T-helper 2 cell treated with Interferon-gamma antibody and Interleukin-4, amounts not matched to agents 5 μg/mL and 100 μg/mL, for 36 hours (primary cell): ENCODE measurements at regions not wholly inside any gene's neighbourhood (a gene's known extent, or its start where the extent isn't known, plus 50 kb on each side); places are given as distances from the start of the nearest gene placed in this dataset.

Experiments used
- DNase-seq: peaks from one replicate; pipeline ENCODE4 v3.0.0; 2021; ENCODE audit warnings: low spot score
- H3K27ac Mint-ChIP-seq: one replicate; pipeline ENCODE4 v1.8.0; 2021; ENCODE audit warnings: mild to moderate bottlenecking, mixed read lengths
- H3K27me3 Mint-ChIP-seq: one replicate; pipeline ENCODE4 v1.8.0; 2021; ENCODE audit warnings: low read depth, mixed read lengths
- H3K36me3 Mint-ChIP-seq: one replicate; pipeline ENCODE4 v1.8.0; 2021; ENCODE audit warnings: low read depth, mixed read lengths
- H3K4me1 Mint-ChIP-seq: one replicate; pipeline ENCODE4 v1.8.0; 2021; ENCODE audit warnings: low read depth, mixed read lengths
- H3K4me3 Mint-ChIP-seq: one replicate; pipeline ENCODE4 v1.8.0; 2022; ENCODE audit warnings: mild to moderate bottlenecking, moderate library complexity, mixed read lengths
- H3K9me3 Mint-ChIP-seq: one replicate; pipeline ENCODE4 v1.8.0; 2021; ENCODE audit warnings: mixed read lengths

GRCh38 chr3:76429581-76430177 is 610.2 kb upstream of the ROBO2 start:
- Mint-ChIP-seq H3K27ac (no peak overlapping the region), H3K4me3 (no peak overlapping the region), H3K9me3 (peaks cover 28% of the 10 kb centered on the region), H3K36me3 (no peaks in the 10 kb centered on the region), H3K27me3 (no peaks in the 10 kb centered on the region), H3K4me1 (no peaks in the 10 kb centered on the region)
- no peak for DNase-seq

GRCh38 chr3:76432396-76432795 is 607.5 kb upstream of the ROBO2 start:
- no peak for DNase-seq
- Mint-ChIP-seq H3K9me3 (peaks cover 16% of the 10 kb centered on the region), H3K36me3 (no peaks in the 10 kb centered on the region), H3K4me1 (no peaks in the 10 kb centered on the region), H3K27me3 (no peaks in the 10 kb centered on the region), H3K27ac (no peak overlapping the region), H3K4me3 (no peak overlapping the region)

- Mint-ChIP-seq H3K9me3 (peaks cover 33% of the 10 kb centered on the region), H3K27me3 (no peaks in the 10 kb centered on the region), H3K27ac (no peak overlapping the region), H3K4me3 (no peak overlapping the region), H3K36me3 (no peaks in the 10 kb centered on the region), H3K4me1 (no peaks in the 10 kb centered on the region)
- no peak for DNase-seq
Observed at GRCh38 chr3:76436894-76437293, 603.0 kb upstream of the ROBO2 start.

GRCh38 chr3:76438971-76439370 is 600.9 kb upstream of the ROBO2 start:
- H3K27me3 Mint-ChIP-seq, result no peaks in the 10 kb centered on the region
- peaks cover 33% of the 10 kb centered on the region for H3K9me3 Mint-ChIP-seq
- H3K4me3 Mint-ChIP-seq, result no peak overlapping the region
- H3K4me1 Mint-ChIP-seq, result no peaks in the 10 kb centered on the region
- DNase-seq, result no peak
- H3K36me3 Mint-ChIP-seq, result no peaks in the 10 kb centered on the region
- no peak overlapping the region for H3K27ac Mint-ChIP-seq

- no peaks in the 10 kb centered on the region for H3K27me3 Mint-ChIP-seq
- H3K4me1 Mint-ChIP-seq, result no peaks in the 10 kb centered on the region
- no peak overlapping the region for H3K27ac Mint-ChIP-seq
- H3K9me3 Mint-ChIP-seq, result peaks cover 34% of the 10 kb centered on the region
- no peaks in the 10 kb centered on the region for H3K36me3 Mint-ChIP-seq
- DNase-seq, result no peak
- H3K4me3 Mint-ChIP-seq, result no peak overlapping the region
Observed at GRCh38 chr3:76442374-76442915, 597.5 kb upstream of the ROBO2 start.

GRCh38 chr3:76456322-76456721 is 583.6 kb upstream of the ROBO2 start:
- no peak overlapping the region for H3K4me3 Mint-ChIP-seq
- H3K27me3 Mint-ChIP-seq, result no peaks in the 10 kb centered on the region
- H3K27ac Mint-ChIP-seq, result no peak overlapping the region
- peaks cover 39% of the 10 kb centered on the region for H3K9me3 Mint-ChIP-seq
- H3K4me1 Mint-ChIP-seq, result no peaks in the 10 kb centered on the region
- no peak for DNase-seq
- H3K36me3 Mint-ChIP-seq, result no peaks in the 10 kb centered on the region

GRCh38 chr3:76463501-76463900 is 576.4 kb upstream of the ROBO2 start:
- Mint-ChIP-seq H3K4me1 (no peaks in the 10 kb centered on the region), H3K36me3 (no peaks in the 10 kb centered on the region), H3K9me3 (peaks cover 37% of the 10 kb centered on the region), H3K27ac (no peak overlapping the region), H3K4me3 (no peak overlapping the region), H3K27me3 (no peaks in the 10 kb centered on the region)
- DNase-seq, result no peak

GRCh38 chr3:76470285-76470684 is 569.6 kb upstream of the ROBO2 start:
- Mint-ChIP-seq H3K4me3 (no peak overlapping the region), H3K27me3 (no peaks in the 10 kb centered on the region), H3K27ac (no peak overlapping the region), H3K36me3 (no peaks in the 10 kb centered on the region), H3K4me1 (no peaks in the 10 kb centered on the region), H3K9me3 (peaks cover 40% of the 10 kb centered on the region)
- DNase-seq, result no peak

- Mint-ChIP-seq H3K27me3 (no peaks in the 10 kb centered on the region), H3K27ac (no peak overlapping the region), H3K9me3 (peaks cover 37% of the 10 kb centered on the region), H3K36me3 (no peaks in the 10 kb centered on the region), H3K4me3 (no peak overlapping the region), H3K4me1 (no peaks in the 10 kb centered on the region)
- DNase-seq, result no peak
Observed at GRCh38 chr3:76474632-76475031, 565.3 kb upstream of the ROBO2 start.

- no peak overlapping the region for H3K4me3 Mint-ChIP-seq
- H3K36me3 Mint-ChIP-seq, result no peaks in the 10 kb centered on the region
- H3K9me3 Mint-ChIP-seq, result peaks cover 40% of the 10 kb centered on the region
- no peaks in the 10 kb centered on the region for H3K4me1 Mint-ChIP-seq
- DNase-seq, result no peak
- no peak overlapping the region for H3K27ac Mint-ChIP-seq
- no peaks in the 10 kb centered on the region for H3K27me3 Mint-ChIP-seq
Observed at GRCh38 chr3:76479161-76479650, 560.7 kb upstream of the ROBO2 start.

- Mint-ChIP-seq H3K27ac (no peak overlapping the region), H3K4me1 (no peaks in the 10 kb centered on the region), H3K4me3 (no peak overlapping the region), H3K9me3 (peaks cover 34% of the 10 kb centered on the region), H3K27me3 (no peaks in the 10 kb centered on the region), H3K36me3 (no peaks in the 10 kb centered on the region)
- DNase-seq, result no peak
Observed at GRCh38 chr3:76482510-76482909, 557.4 kb upstream of the ROBO2 start.

- H3K9me3 Mint-ChIP-seq, result peaks cover 30% of the 10 kb centered on the region
- H3K36me3 Mint-ChIP-seq, result no peaks in the 10 kb centered on the region
Observed at GRCh38 chr3:76487446-76487845, 552.5 kb upstream of the ROBO2 start.

GRCh38 chr3:76490064-76490463 is 549.8 kb upstream of the ROBO2 start:
- Mint-ChIP-seq H3K4me1 (no peaks in the 10 kb centered on the region), H3K36me3 (no peaks in the 10 kb centered on the region), H3K9me3 (peaks cover 36% of the 10 kb centered on the region), H3K4me3 (no peak overlapping the region), H3K27ac (no peak overlapping the region), H3K27me3 (no peaks in the 10 kb centered on the region)
- no peak for DNase-seq

More at GRCh38 chr3:76487446-76487845, 552.5 kb upstream of the ROBO2 start:
- Mint-ChIP-seq H3K4me1 (no peaks in the 10 kb centered on the region), H3K27ac (no peak overlapping the region), H3K4me3 (no peak overlapping the region), H3K27me3 (no peaks in the 10 kb centered on the region)
- DNase-seq, result no peak

- Mint-ChIP-seq H3K9me3 (peaks cover 45% of the 10 kb centered on the region), H3K36me3 (no peaks in the 10 kb centered on the region), H3K4me1 (no peaks in the 10 kb centered on the region)
Observed at GRCh38 chr3:76495216-76495615, 544.7 kb upstream of the ROBO2 start.

GRCh38 chr3:76497636-76498035 is 542.3 kb upstream of the ROBO2 start:
- no peak overlapping the region for H3K27ac Mint-ChIP-seq
- H3K4me3 Mint-ChIP-seq, result no peak overlapping the region
- H3K36me3 Mint-ChIP-seq, result no peaks in the 10 kb centered on the region
- no peak for DNase-seq
- H3K4me1 Mint-ChIP-seq, result no peaks in the 10 kb centered on the region
- H3K9me3 Mint-ChIP-seq, result peaks cover 40% of the 10 kb centered on the region
- H3K27me3 Mint-ChIP-seq, result no peaks in the 10 kb centered on the region

More at GRCh38 chr3:76495216-76495615, 544.7 kb upstream of the ROBO2 start:
- Mint-ChIP-seq H3K4me3 (no peak overlapping the region), H3K27ac (no peak overlapping the region), H3K27me3 (no peaks in the 10 kb centered on the region)
- DNase-seq, result no peak
